GM18870 (cell line): ENCODE measurements at regions not wholly inside any gene's neighbourhood (a gene's known extent, or its start where the extent isn't known, plus 50 kb on each side); places are given as distances from the start of the nearest gene placed in this dataset.

Source experiments
- ATAC-seq: cut with Tn5 transposase; IDR thresholded peaks from one replicate; pipeline ENCODE4 v1.9.1; 2021; ENCODE audit warnings: moderate library complexity; ENCODE audit not compliant: unreplicated experiment

DNA sequence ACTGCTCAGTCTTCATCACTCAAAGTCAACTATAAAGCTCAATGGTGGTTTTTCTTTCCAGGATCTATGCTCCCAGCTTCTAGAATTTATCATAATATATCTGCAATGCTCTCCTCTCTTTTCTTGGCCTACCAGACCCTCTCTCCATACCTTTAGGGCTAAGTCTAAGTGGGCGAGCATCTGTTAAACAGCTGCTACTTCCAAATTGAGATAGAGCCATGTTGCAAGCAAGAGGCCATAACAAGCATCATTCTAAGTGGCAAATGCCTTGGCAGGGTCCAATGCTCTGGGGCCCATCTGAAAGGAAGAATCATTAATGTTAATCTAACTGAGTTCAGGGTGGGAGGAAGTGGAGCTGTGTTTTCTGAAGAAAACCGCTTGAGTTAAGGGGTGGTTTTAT lies 324.0 kb downstream of the TLR4 start:
- ATAC-seq = no peak

- no peak for ATAC-seq
These were observed 325.2 kb downstream of the TLR4 start for GRCh38 chr9:118029425-118029824.

- ATAC-seq = no peak
These were observed 330.5 kb downstream of the TLR4 start for GRCh38 chr9:118034701-118035100.

DNA sequence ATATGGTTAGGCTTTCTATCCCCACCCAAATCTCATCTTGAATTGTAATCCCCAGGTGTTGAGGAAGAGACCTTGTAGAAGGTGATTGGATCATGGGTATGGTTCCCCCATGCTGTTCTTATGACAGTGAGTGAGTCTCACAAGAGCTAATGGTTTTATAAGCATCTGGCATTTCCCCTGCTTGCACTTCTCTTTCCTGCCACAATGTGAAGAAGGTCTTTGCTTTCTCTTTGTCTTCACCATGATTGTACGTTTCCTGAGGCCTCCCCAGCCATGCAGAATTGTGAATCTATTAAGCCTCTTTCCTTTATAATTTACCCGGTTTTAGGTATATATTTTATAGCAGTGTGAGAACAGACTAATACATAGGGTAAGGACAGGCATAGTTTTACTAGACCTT lies 334.5 kb downstream of the TLR4 start:
- no peak for ATAC-seq

GRCh38 chr9:118058227-118058626 lies 354.0 kb downstream of the TLR4 start:
- ATAC-seq = no peak

GRCh38 chr9:118059484-118060278 lies 355.5 kb downstream of the TLR4 start:
- no peak for ATAC-seq

- ATAC-seq = no peak
These were observed 379.0 kb downstream of the TLR4 start for GRCh38 chr9:118083161-118083560.

DNA sequence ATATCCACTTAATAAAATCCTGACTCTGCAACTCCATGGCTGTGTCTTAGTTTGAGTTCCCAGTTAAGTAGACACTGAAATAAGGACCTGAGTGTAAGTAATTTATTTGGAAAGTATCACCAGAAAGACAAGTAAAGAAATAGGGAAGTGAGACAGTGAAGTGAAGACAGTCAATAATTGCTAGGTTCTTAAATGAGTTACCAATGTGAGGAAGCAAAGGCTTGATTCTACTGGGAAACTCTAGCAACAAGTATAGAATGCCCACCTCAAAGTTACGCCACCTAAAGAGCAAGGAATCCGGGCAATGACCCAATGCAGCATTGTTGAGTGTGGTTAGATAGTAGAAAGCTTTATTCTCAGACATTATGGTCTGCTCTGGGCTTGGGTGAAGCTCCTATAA lies 383.9 kb downstream of the TLR4 start:
- ATAC-seq = peak; percentile 85

DNA sequence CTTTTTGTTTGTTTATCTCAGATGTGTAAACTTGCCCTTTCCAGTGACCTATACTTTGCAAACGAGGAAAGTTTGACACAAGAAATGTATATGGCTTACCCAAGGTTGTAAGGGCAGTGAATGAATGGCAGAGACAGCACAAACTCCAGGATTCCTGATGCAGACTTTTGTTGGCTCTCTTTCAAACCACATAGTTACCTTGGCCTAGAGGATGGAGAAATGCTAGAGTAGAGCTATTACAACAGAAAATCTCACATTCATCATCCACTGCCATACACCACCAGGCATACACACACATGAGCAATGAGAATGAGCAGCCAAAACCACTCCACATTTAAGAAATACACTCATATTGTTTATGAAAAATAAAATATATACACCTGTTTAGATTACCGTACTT lies 387.0 kb downstream of the TLR4 start:
- ATAC-seq = no peak

- ATAC-seq = no peak
These were observed 387.7 kb downstream of the TLR4 start for GRCh38 chr9:118091711-118092500.

DNA sequence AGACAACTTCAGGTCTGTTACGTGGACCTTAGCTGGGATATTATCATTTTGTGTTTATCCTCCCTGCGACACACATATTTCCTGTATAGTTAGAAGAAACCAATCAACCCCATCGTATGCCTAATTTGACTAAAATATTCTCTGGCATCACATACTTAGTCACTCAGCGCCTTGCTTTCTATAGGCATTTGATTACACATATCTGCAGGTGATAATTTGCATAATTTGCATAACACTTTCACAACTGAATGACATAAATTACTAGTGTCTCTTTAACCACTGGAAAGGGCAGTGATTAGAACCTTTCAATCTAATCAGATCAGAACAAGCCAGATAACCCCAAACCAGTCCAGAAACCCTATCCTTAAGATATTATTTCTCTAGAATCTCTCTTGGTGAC lies 390.2 kb downstream of the TLR4 start:
- peak; percentile 86 for ATAC-seq

DNA sequence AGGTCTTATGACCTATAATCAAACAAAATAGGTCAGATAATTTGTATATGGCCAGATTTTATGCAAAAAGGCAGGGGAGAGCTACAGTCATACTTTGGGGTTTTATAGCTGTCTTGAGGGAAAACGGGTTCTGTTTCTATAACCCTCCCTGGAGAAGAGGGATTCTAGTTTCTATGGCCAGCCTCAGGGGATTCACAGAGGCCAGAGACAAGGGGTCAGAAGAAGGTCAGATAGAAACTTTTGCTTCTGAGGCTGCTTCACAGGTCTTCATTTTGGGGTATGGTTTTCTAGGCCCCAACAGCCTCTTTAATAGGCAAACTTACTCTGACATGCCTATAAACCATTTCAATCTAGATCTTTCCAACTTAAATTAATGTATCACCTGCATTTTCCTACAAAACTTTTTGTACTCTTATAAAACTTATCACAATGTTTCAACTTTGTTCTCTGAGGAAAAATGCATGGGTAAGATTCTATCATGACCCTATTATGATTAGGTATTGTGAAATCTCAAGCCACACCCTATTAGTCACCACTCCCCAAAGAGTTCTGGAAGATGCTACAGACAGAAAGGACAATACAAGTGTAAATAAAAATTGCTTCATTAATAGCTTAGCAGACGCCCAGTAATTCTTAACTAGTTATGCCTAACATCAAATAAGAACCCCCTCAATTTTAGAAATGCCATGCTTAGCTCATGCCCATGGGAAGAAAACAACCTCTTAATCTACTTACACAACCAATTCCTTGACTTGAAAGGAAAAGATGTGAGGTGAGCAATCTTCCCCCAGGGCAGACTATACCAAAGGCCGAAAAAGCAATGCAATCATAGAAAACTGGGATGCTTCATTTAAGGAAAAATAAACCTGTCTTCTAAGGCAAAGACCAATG lies 396.6 kb downstream of the TLR4 start:
- no peak for ATAC-seq

GRCh38 chr9:118104363-118104762 lies 400.2 kb downstream of the TLR4 start:
- ATAC-seq = no peak

GRCh38 chr9:118108971-118109370 lies 404.8 kb downstream of the TLR4 start:
- ATAC-seq = no peak

- ATAC-seq = no peak
These were observed 405.3 kb downstream of the TLR4 start for GRCh38 chr9:118109542-118109941.

DNA sequence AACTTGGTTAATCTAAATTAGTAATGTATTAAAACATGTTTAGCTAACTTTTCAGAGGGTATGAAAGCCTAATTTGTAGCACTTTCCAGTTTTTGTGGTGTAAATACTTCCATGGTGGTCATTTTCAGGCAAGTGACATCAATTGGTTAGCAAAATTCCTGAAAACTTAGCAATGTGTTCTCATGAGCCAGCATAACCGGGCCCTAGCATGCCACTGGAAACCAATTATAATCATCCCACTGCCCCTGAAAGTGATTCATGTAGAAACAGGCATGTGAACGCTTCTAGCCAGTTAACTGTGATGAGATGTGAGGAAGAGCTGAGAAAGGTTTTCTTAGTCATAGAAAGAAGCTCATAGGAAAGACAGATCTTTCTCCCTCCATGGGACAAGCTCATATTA lies 417.2 kb downstream of the TLR4 start:
- no peak for ATAC-seq

DNA sequence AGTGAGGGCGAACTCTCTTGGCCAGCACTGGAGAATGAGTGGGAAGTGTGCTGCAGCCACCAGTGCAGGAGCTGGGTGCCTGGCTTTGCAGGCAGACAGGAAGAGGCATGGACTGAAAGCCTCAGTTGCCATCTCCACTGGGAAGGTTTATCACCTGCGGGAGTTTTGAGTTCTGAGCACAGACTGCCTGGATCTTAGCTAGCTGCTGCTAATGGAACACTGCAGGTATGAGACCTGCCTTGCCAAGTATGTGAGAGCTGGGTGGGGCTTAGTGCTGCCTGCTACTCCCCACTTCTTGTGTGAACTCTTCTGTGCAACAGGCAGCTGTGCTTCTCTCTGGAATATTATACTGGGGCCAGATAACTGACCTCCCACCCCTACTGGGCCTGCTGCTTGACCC lies 424.1 kb downstream of the TLR4 start:
- ATAC-seq = no peak

- no peak for ATAC-seq
These were observed 425.3 kb downstream of the TLR4 start for GRCh38 chr9:118129541-118129940.

- no peak for ATAC-seq
These were observed 444.8 kb downstream of the TLR4 start for GRCh38 chr9:118148990-118149389.

- ATAC-seq = no peak
These were observed 452.6 kb downstream of the TLR4 start for GRCh38 chr9:118156846-118157245.

DNA sequence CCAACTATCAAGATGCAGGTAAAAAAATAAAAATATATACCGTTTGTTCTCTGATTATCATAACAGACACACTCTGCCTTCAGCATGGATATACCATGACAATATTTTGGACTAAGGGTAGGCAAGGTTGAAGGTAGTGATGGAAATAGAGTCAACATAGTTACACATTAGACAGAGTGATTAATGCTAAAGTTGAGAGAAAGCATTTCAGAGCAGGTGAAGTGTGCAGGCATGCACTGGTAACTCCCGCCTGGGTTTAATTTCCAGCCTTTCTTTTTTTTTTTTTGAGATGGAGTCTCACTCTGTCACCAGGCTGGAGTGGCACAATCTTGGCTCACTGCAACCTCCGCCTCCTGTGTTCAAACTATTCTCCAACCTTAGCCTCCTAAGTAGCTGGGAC lies 458.5 kb downstream of the TLR4 start:
- ATAC-seq = no peak
